HCT116 (cell line): ENCODE measurements at regions not wholly inside any gene's neighbourhood (a gene's known extent, or its start where the extent isn't known, plus 50 kb on each side); places are given as distances from the start of the nearest gene placed in this dataset.

Experiments used
- ATAC-seq: fragments of 200-7000 bp; cut with Tn5 transposase; 2 replicates; pipeline ENCODE4 v1.9.1; 2020; ENCODE audit warnings: mild to moderate bottlenecking, moderate library complexity
- BruUV-seq: library from RNA; stranded (reverse); fragments of 400-500 nt; replicated peaks from 2 replicates; lab custom pipeline; 2021; lab: Mats Ljungman, UMichigan
- CTCF ChIA-PET: fragments of 300-600 bp; sonication (Branson Sonifier 250); formaldehyde crosslinking; loops from one replicate; lab custom pipeline; 2021; ENCODE audit warnings: antibody characterized with exemption; lab: Charles Lee
- POLR2A ChIA-PET: fragments of 300-600, 350-600 bp; sonication (Branson Sonifier 250); formaldehyde crosslinking; loops from one replicate; lab custom pipeline; 2021; ENCODE audit warnings: antibody characterized with exemption; lab: Charles Lee
- RAD21 ChIA-PET, 2 experiments: fragments of 300-600 bp; sonication (Branson Sonifier 250); formaldehyde crosslinking; loops; one replicate each; lab custom pipeline; 2023; ENCODE audit warnings: low total read pairs in 2 of 2; ENCODE audit not compliant: uncharacterized antibody in 2 of 2, unreplicated experiment in 2 of 2, low non-redundant PET in 1 of 2; lab: Charles Lee
- DNase-seq: peaks from one replicate; pipeline ENCODE4 v3.0.0-alpha.2; 2010; ENCODE audit warnings: low read depth, low spot score
- H2AFZ ChIP-seq: fragments of 200-600 bp; shearing (Covaris generic), sonication (generic); 2 replicates; pipeline ENCODE4 v1.6.1; 2017; ENCODE audit warnings: low read depth, mixed run types, mixed read lengths, antibody characterized with exemption, low read length; ENCODE audit not compliant: poor library complexity, severe bottlenecking
- H3K27ac ChIP-seq: 2 replicates; pipeline ENCODE4 v1.5.1; 2012; ENCODE audit warnings: low read depth, low read length
- H3K27me3 ChIP-seq: fragments of 200-600 bp; sonication (generic); 2 replicates; pipeline ENCODE4 v1.6.1; 2016; ENCODE audit warnings: mixed run types, low read length, mixed read lengths; ENCODE audit not compliant: insufficient read depth
- H3K36me3 ChIP-seq, 2 experiments: fragments of 200-500 bp in 1 of 2; fragments of 200-600 bp in 1 of 2; sonication (Bioruptor generic) in 1 of 2; sonication (generic) in 1 of 2; 2 replicates each; pipeline versions ENCODE4 v1.5.1 to v1.6.1; 2014 to 2016; ENCODE audit warnings: low read length in 2 of 2, inconsistent platforms in 1 of 2, mixed read lengths in 1 of 2, mixed run types in 1 of 2; ENCODE audit not compliant: insufficient read depth in 2 of 2, control insufficient read depth in 1 of 2
- H3K4me1 ChIP-seq, 2 experiments: fragments of 200-600 bp in 1 of 2; sonication (generic) in 1 of 2; 2 replicates each; pipeline versions ENCODE4 v1.5.1 to v1.6.1; 2012 to 2017; ENCODE audit warnings: low read length in 2 of 2, inconsistent platforms in 1 of 2, mild to moderate bottlenecking in 1 of 2, mixed read lengths in 1 of 2, mixed run types in 1 of 2, moderate library complexity in 1 of 2; ENCODE audit not compliant: insufficient read depth in 2 of 2, control insufficient read depth in 1 of 2
- H3K4me2 ChIP-seq: fragments of 200-600 bp; sonication (generic); 2 replicates; pipeline ENCODE4 v1.6.1; 2017; ENCODE audit warnings: mixed run types, low read length, mixed read lengths
- H3K4me3 ChIP-seq, 2 experiments: fragments of 200-600 bp in 1 of 2; sonication (generic) in 1 of 2; replicated peaks in 1 of 2; 2 replicates each; pipeline ENCODE4 v1.5.1; 2011 to 2016; ENCODE audit warnings: low read length in 2 of 2, control low read depth in 1 of 2, low read depth in 1 of 2, mild to moderate bottlenecking in 1 of 2, mixed read lengths in 1 of 2, mixed run types in 1 of 2
- H3K79me2 ChIP-seq: fragments of 200-600 bp; sonication (generic); 2 replicates; pipeline ENCODE4 v1.6.1; 2017; ENCODE audit warnings: mild to moderate bottlenecking, mixed run types, low read length, moderate library complexity, mixed read lengths; ENCODE audit not compliant: insufficient read depth
- H3K9ac ChIP-seq: fragments of 200-600 bp; sonication (generic); 2 replicates; pipeline ENCODE4 v1.6.1; 2016; ENCODE audit warnings: low read length, mixed read lengths
- H3K9me2 ChIP-seq: fragments of 200-600 bp; sonication (generic), shearing (Covaris generic); 2 replicates; pipeline ENCODE4 v1.6.1; 2017; ENCODE audit warnings: mixed run types, mild to moderate bottlenecking, moderate library complexity; ENCODE audit not compliant: insufficient read depth
- H3K9me3 ChIP-seq, 2 experiments: fragments of 200-500 bp in 1 of 2; fragments of 200-600 bp in 1 of 2; sonication (Bioruptor generic) in 1 of 2; sonication (generic) in 1 of 2; 2 replicates each; pipeline ENCODE4 v1.6.1; 2014 to 2017; ENCODE audit warnings: low read length in 2 of 2, mixed read lengths in 2 of 2, inconsistent platforms in 1 of 2, low read depth in 1 of 2, mild to moderate bottlenecking in 1 of 2, mixed run types in 1 of 2, moderate library complexity in 1 of 2; ENCODE audit not compliant: control insufficient read depth in 1 of 2, insufficient read depth in 1 of 2
- H4K20me1 ChIP-seq: fragments of 200-600 bp; sonication (generic), shearing (Covaris generic); 2 replicates; pipeline ENCODE4 v1.6.1; 2017; ENCODE audit warnings: mixed run types, mild to moderate bottlenecking, moderate library complexity; ENCODE audit not compliant: insufficient read depth
- ATF3 ChIP-seq: IDR thresholded peaks from 2 replicates; pipeline ENCODE4 v1.6.1; 2012
- CEBPB ChIP-seq: IDR thresholded peaks from 2 replicates; pipeline ENCODE4 v1.6.1; 2012; ENCODE audit warnings: low read depth
- EGR1 ChIP-seq: IDR thresholded peaks from 2 replicates; pipeline ENCODE4 v1.6.1; 2012; ENCODE audit warnings: low read depth
- EZH2 ChIP-seq: fragments of 200-600 bp; sonication (generic); IDR thresholded peaks from 2 replicates; pipeline ENCODE4 v1.6.1; 2017; ENCODE audit warnings: antibody characterized with exemption, mixed run types
- EZH2phosphoT487 ChIP-seq: fragments of 200-600 bp; IDR thresholded peaks from 2 replicates; pipeline ENCODE4 v1.6.1; 2018; ENCODE audit warnings: antibody characterized with exemption, borderline replicate concordance
- FOSL1 ChIP-seq: IDR thresholded peaks from 2 replicates; pipeline ENCODE4 v1.6.1; 2012; ENCODE audit warnings: low read depth
- JUND ChIP-seq: IDR thresholded peaks from 2 replicates; pipeline ENCODE4 v1.6.1; 2012
- REST ChIP-seq: IDR thresholded peaks from 2 replicates; pipeline ENCODE4 v1.6.1; 2012; ENCODE audit warnings: low read depth
- SIN3A ChIP-seq: IDR thresholded peaks from 2 replicates; pipeline ENCODE4 v1.6.1; 2012; ENCODE audit warnings: low read depth
- SP1 ChIP-seq: IDR thresholded peaks from 2 replicates; pipeline ENCODE4 v1.6.1; 2012; ENCODE audit warnings: low read depth
- TCF7L2 ChIP-seq: IDR thresholded peaks from 2 replicates; pipeline ENCODE4 v1.7.0; 2011; ENCODE audit warnings: borderline replicate concordance, inconsistent platforms; ENCODE audit not compliant: insufficient read depth, insufficient read length; ENCODE audit errors: extremely low read depth
- YY1 ChIP-seq: IDR thresholded peaks from 2 replicates; pipeline ENCODE4 v1.6.1; 2011; ENCODE audit warnings: low read length, low read depth, moderate library complexity, mild to moderate bottlenecking; ENCODE audit not compliant: insufficient replicate concordance; ENCODE audit errors: extremely low read depth
- ZBTB33 ChIP-seq: IDR thresholded peaks from 2 replicates; pipeline ENCODE4 v1.6.1; 2011; ENCODE audit warnings: mild to moderate bottlenecking, low read length, moderate library complexity; ENCODE audit not compliant: insufficient replicate concordance; ENCODE audit errors: extremely low read depth
- intact Hi-C: fragments of 100-400 bp; cut with micrococcal nuclease; formaldehyde crosslinking; loops from 2 replicates; pipeline ENCODE4 v1.10.0; 2022

GRCh38 chr5:144089401-144090021 is 80.9 kb downstream of the YIPF5 start:
- no peak overlapping the region for H3K4me3 ChIP-seq
- H3K79me2 ChIP-seq = no peaks in the 10 kb centered on the region
- H3K9me3 ChIP-seq = no peaks in the 10 kb centered on the region
- peaks cover 13% of the 10 kb centered on the region; the same call in 1 of the 2 replicates for H3K27me3 ChIP-seq
- H2AFZ ChIP-seq = no peak overlapping the region
- intact Hi-C loops = no loop called here
- H3K27ac ChIP-seq = no peak overlapping the region
- H3K36me3 ChIP-seq = no peaks in the 10 kb centered on the region
- no peak for ATAC-seq
- no peaks in the 10 kb centered on the region for H3K9me2 ChIP-seq
- ChIA-PET CTCF (no interaction called here), POLR2A (no interaction called here), RAD21 (no interaction called here)
- no peak overlapping the region for H3K9ac ChIP-seq
- no TSS peak for BruUV-seq
- no peak overlapping the region for H3K4me2 ChIP-seq
- DNase-seq = no peak
- no peaks in the 10 kb centered on the region for H4K20me1 ChIP-seq
- no peaks in the 10 kb centered on the region for H3K4me1 ChIP-seq
- TF ChIP-seq REST = no peak
- no peak for TF ChIP-seq EGR1
- TF ChIP-seq YY1 = no peak
- TF ChIP-seq FOSL1 = no peak
- TF ChIP-seq EZH2 = no peak

- no peak overlapping the region for H3K4me3 ChIP-seq
- no TSS peak for BruUV-seq
- no peak overlapping the region for H3K27ac ChIP-seq
- no peaks in the 10 kb centered on the region for H4K20me1 ChIP-seq
- no peaks in the 10 kb centered on the region for H3K79me2 ChIP-seq
- intact Hi-C loops = no loop called here
- H3K27me3 ChIP-seq = peaks cover 13% of the 10 kb centered on the region; the same call in 1 of the 2 replicates
- no peaks in the 10 kb centered on the region for H3K9me2 ChIP-seq
- no peak overlapping the region for H3K4me2 ChIP-seq
- H2AFZ ChIP-seq = no peak overlapping the region
- no peaks in the 10 kb centered on the region for H3K36me3 ChIP-seq
- ATAC-seq (no peak), DNase-seq (no peak)
- H3K4me1 ChIP-seq = no peaks in the 10 kb centered on the region
- POLR2A ChIA-PET = no interaction called here
- CTCF ChIA-PET = no interaction called here
- no peaks in the 10 kb centered on the region for H3K9me3 ChIP-seq
- no peak overlapping the region for H3K9ac ChIP-seq
- RAD21 ChIA-PET = no interaction called here
- TF ChIP-seq EZH2phosphoT487 = no peak
- no peak for TF ChIP-seq SP1
- no peak for TF ChIP-seq YY1
- TF ChIP-seq EZH2 = no peak
- no peak for TF ChIP-seq SIN3A
- no peak for TF ChIP-seq ZBTB33
- no peak for TF ChIP-seq CEBPB
- TF ChIP-seq ATF3 = no peak
- no peak for TF ChIP-seq JUND
- TF ChIP-seq TCF7L2 = no peak
These were observed 78.0 kb downstream of the YIPF5 start for GRCh38 chr5:144092508-144092907.
